IMR-90 (cell line): ENCODE measurements at regions not wholly inside any gene's neighbourhood (a gene's known extent, or its start where the extent isn't known, plus 50 kb on each side); places are given as distances from the start of the nearest gene placed in this dataset.

Source experiments
- ATAC-seq: fragments of 200-7000 bp; cut with Tn5 transposase; 2 replicates; pipeline ENCODE4 v1.9.1; 2020; ENCODE audit warnings: low read depth, mild to moderate bottlenecking, moderate library complexity
- BruUV-seq: library from RNA; stranded (reverse); fragments of 400-500 nt; replicated peaks from 2 replicates; lab custom pipeline; 2021; lab: Mats Ljungman, UMichigan
- CTCF ChIA-PET: fragments of 300-600 bp; formaldehyde crosslinking; extraction: SDS; loops from one replicate; lab custom pipeline; 2021; ENCODE audit warnings: antibody characterized with exemption; lab: Yijun Ruan, JAX
- POLR2A ChIA-PET: fragments of 300-600 bp; sonication (Branson Sonifier 250); formaldehyde crosslinking; loops from one replicate; lab custom pipeline; 2022; ENCODE audit warnings: antibody characterized with exemption; ENCODE audit not compliant: unreplicated experiment; lab: Charles Lee
- DNase-seq: peaks from one replicate; pipeline ENCODE4 v3.0.0; 2013
- H2AFZ ChIP-seq: replicated peaks from 2 replicates; pipeline ENCODE3; 2013; ENCODE audit warnings: low read length, mild to moderate bottlenecking; ENCODE audit not compliant: poor library complexity
- H2AK5ac ChIP-seq: 2 replicates; pipeline ENCODE4 v1.6.1; 2013; ENCODE audit warnings: low read depth, low read length, inconsistent platforms
- H2AK9ac ChIP-seq: replicated peaks from 2 replicates; pipeline ENCODE3; 2013; ENCODE audit warnings: mild to moderate bottlenecking, low read depth, low read length, moderate library complexity; ENCODE audit not compliant: poor library complexity
- H2BK120ac ChIP-seq: 2 replicates; pipeline ENCODE4 v1.6.1; 2013; ENCODE audit warnings: low read depth, low read length, inconsistent platforms
- H2BK15ac ChIP-seq: 3 replicates; pipeline ENCODE4 v1.6.1; 2013; ENCODE audit warnings: low read depth, low read length, inconsistent platforms
- H2BK20ac ChIP-seq: 2 replicates; pipeline ENCODE4 v1.6.1; 2013; ENCODE audit warnings: low read depth, mild to moderate bottlenecking, inconsistent platforms, low read length, moderate library complexity
- H2BK5ac ChIP-seq: 2 replicates; pipeline ENCODE4 v1.6.1; 2013; ENCODE audit warnings: mild to moderate bottlenecking, low read depth, low read length, inconsistent platforms; ENCODE audit not compliant: poor library complexity, severe bottlenecking
- H3K14ac ChIP-seq: replicated peaks from 2 replicates; pipeline ENCODE4 v1.6.1; 2013; ENCODE audit warnings: low read depth, low read length, inconsistent platforms
- H3K18ac ChIP-seq: 2 replicates; pipeline ENCODE4 v1.6.1; 2013; ENCODE audit warnings: low read depth, low read length, control low read depth
- H3K23ac ChIP-seq: 2 replicates; pipeline ENCODE4 v1.6.1; 2013; ENCODE audit warnings: low read depth, low read length, inconsistent platforms
- H3K27ac ChIP-seq: 2 replicates; pipeline ENCODE4 v1.5.1; 2013; ENCODE audit warnings: mild to moderate bottlenecking, control low read depth, low read length; ENCODE audit not compliant: insufficient read depth
- H3K27me3 ChIP-seq: 2 replicates; pipeline ENCODE4 v1.6.1; 2013; ENCODE audit warnings: low read length; ENCODE audit not compliant: control insufficient read depth, insufficient read depth
- H3K36me3 ChIP-seq: 2 replicates; pipeline ENCODE4 v1.6.1; 2013; ENCODE audit warnings: low read length, mixed read lengths; ENCODE audit not compliant: control insufficient read depth, insufficient read depth
- H3K4ac ChIP-seq: 2 replicates; pipeline ENCODE4 v1.6.1; 2013; ENCODE audit warnings: low read depth, low read length, inconsistent platforms
- H3K4me1 ChIP-seq: 2 replicates; pipeline ENCODE4 v1.6.1; 2013; ENCODE audit warnings: low read length, mixed read lengths; ENCODE audit not compliant: control insufficient read depth, insufficient read depth
- H3K4me2 ChIP-seq: 2 replicates; pipeline ENCODE4 v1.6.1; 2013; ENCODE audit warnings: low read depth, mild to moderate bottlenecking, control low read depth, low read length, moderate library complexity
- H3K4me3 ChIP-seq: 2 replicates; pipeline ENCODE4 v1.5.1; 2013; ENCODE audit warnings: low read depth, mild to moderate bottlenecking, control low read depth, low read length, moderate library complexity; ENCODE audit not compliant: insufficient read depth
- H3K56ac ChIP-seq: 2 replicates; pipeline ENCODE4 v1.6.1; 2013; ENCODE audit warnings: low read length, inconsistent platforms; ENCODE audit not compliant: insufficient read depth; ENCODE audit errors: extremely low read depth
- H3K79me1 ChIP-seq, 2 experiments: 2 replicates each; pipeline ENCODE4 v1.6.1; 2013; ENCODE audit warnings: low read length in 2 of 2, inconsistent platforms in 1 of 2, low read depth in 1 of 2
- H3K9ac ChIP-seq: 2 replicates; pipeline ENCODE4 v1.6.1; 2013; ENCODE audit warnings: low read depth, low read length, control low read depth
- H3K9me1 ChIP-seq: 2 replicates; pipeline ENCODE4 v1.6.1; 2013; ENCODE audit warnings: low read length, inconsistent platforms; ENCODE audit not compliant: insufficient read depth
- H3K9me3 ChIP-seq: 2 replicates; pipeline ENCODE4 v1.6.1; 2013; ENCODE audit warnings: low read length; ENCODE audit not compliant: control insufficient read depth, insufficient read depth
- H4K20me1 ChIP-seq: 2 replicates; pipeline ENCODE4 v1.6.1; 2013; ENCODE audit warnings: low read length, inconsistent platforms; ENCODE audit not compliant: insufficient read depth
- H4K5ac ChIP-seq: 2 replicates; pipeline ENCODE4 v1.6.1; 2013; ENCODE audit warnings: mild to moderate bottlenecking, low read depth, low read length, control low read depth
- H4K8ac ChIP-seq, 2 experiments: 2 replicates each; pipeline ENCODE4 v1.6.1; 2013; ENCODE audit warnings: low read depth in 2 of 2, low read length in 2 of 2, control low read depth in 1 of 2, inconsistent platforms in 1 of 2
- H4K91ac ChIP-seq: 2 replicates; pipeline ENCODE4 v1.6.1; 2013; ENCODE audit warnings: low read depth, low read length, inconsistent platforms; ENCODE audit not compliant: insufficient read depth
- BHLHE40 ChIP-seq: fragments of 150-350 bp; IDR thresholded peaks from 2 replicates; pipeline ENCODE4 v1.6.1; 2016; ENCODE audit warnings: mild to moderate bottlenecking, low read depth, low read length
- CEBPB ChIP-seq: IDR thresholded peaks from 2 replicates; pipeline ENCODE4 v1.6.1; 2012; ENCODE audit warnings: low read depth, low read length, improper control_type of control experiment
- CHD1 ChIP-seq: IDR thresholded peaks from 2 replicates; pipeline ENCODE4 v1.6.1; 2012; ENCODE audit warnings: low read depth, low read length, improper control_type of control experiment
- ELK1 ChIP-seq: fragments of 150-350 bp; IDR thresholded peaks from 2 replicates; pipeline ENCODE4 v1.6.1; 2016; ENCODE audit warnings: low read depth, mild to moderate bottlenecking, low read length, moderate library complexity, borderline replicate concordance
- MAFK ChIP-seq: IDR thresholded peaks from 2 replicates; pipeline ENCODE4 v1.6.1; 2012; ENCODE audit warnings: low read depth, low read length, improper control_type of control experiment
- MXI1 ChIP-seq: IDR thresholded peaks from 2 replicates; pipeline ENCODE4 v1.6.1; 2012; ENCODE audit warnings: low read depth, mild to moderate bottlenecking, low read length, moderate library complexity, borderline replicate concordance
- NFE2L2 ChIP-seq: fragments of 150-350 bp; IDR thresholded peaks from 2 replicates; pipeline ENCODE4 v1.6.1; 2016; ENCODE audit warnings: low read depth, mild to moderate bottlenecking, low read length
- POLR2A ChIP-seq: IDR thresholded peaks from 2 replicates; pipeline ENCODE4 v1.6.1; 2012; ENCODE audit warnings: mild to moderate bottlenecking, low read depth, low read length
- RAD21 ChIP-seq: IDR thresholded peaks from 2 replicates; pipeline ENCODE4 v1.6.1; 2012; ENCODE audit warnings: low read length, improper control_type of control experiment
- RCOR1 ChIP-seq: IDR thresholded peaks from 2 replicates; pipeline ENCODE4 v1.6.1; 2012; ENCODE audit warnings: mild to moderate bottlenecking, low read length, improper control_type of control experiment; ENCODE audit not compliant: insufficient replicate concordance
- RFX5 ChIP-seq: IDR thresholded peaks from 2 replicates; pipeline ENCODE4 v1.8.0; 2012; ENCODE audit warnings: low read depth, mild to moderate bottlenecking, low read length, moderate library complexity
- SMC3 ChIP-seq: fragments of 150-350 bp; IDR thresholded peaks from 2 replicates; pipeline ENCODE4 v1.6.1; 2016; ENCODE audit warnings: low read depth, mild to moderate bottlenecking, antibody characterized with exemption, low read length, moderate library complexity
- WGBS, 2 experiments: methylation state at CpG; one replicate each; pipeline versions ENCODE4 v1.1.5 to v1.1.7; 2013; ENCODE audit warnings: missing lambda C conversion rate in 2 of 2; ENCODE audit not compliant: insufficient read length in 1 of 2; ENCODE audit errors: extremely low coverage in 2 of 2; 5-methylcytosine and 5-hydroxymethylcytosine counted together
- dilution Hi-C: fragments of 300-500 bp; cut with HindIII; formaldehyde crosslinking; loops from one replicate; pipeline ENCODE4 v1.14.3; 2018; ENCODE audit warnings: low sequenced_read_pairs; ENCODE audit not compliant: unreplicated experiment
- in situ Hi-C: fragments of 300-500 bp; cut with MboI; formaldehyde crosslinking; loops from 3 replicates; pipeline ENCODE4 v1.14.3; 2019; ENCODE audit warnings: low sequenced_read_pairs, inconsistent platforms, mixed read lengths
- intact Hi-C: fragments of 100-400 bp; cut with micrococcal nuclease; formaldehyde crosslinking; loops from 2 replicates; pipeline ENCODE4 v1.10.0; 2022
- TF ChIP-seq, protein P1 (sequence below): conservative IDR thresholded peaks from 2 replicates; pipeline ENCODE4 v1.5.1; 2012; ENCODE audit warnings: mild to moderate bottlenecking, low read depth, low read length, improper control_type of control experiment
- TF ChIP-seq, protein P2 (sequence below): fragments of 150-350 bp; IDR thresholded peaks from 2 replicates; pipeline ENCODE4 v1.6.1; 2017; ENCODE audit warnings: mild to moderate bottlenecking, antibody characterized with exemption, low read length, low read depth

- Histone ChIP-seq H2BK120ac (no peak overlapping the region), H4K5ac (no peak overlapping the region), H3K4me2 (no peak overlapping the region), H3K4ac (no peak overlapping the region), H3K14ac (no peak overlapping the region), H2BK20ac (no peak overlapping the region), H4K8ac (no peak overlapping the region), H3K9me3 (peaks cover 2% of the 10 kb centered on the region), H2BK5ac (no peak overlapping the region), H3K9ac (no peak overlapping the region), H4K20me1 (no peaks in the 10 kb centered on the region), H3K4me3 (no peak overlapping the region), H2AK5ac (no peak overlapping the region), H3K4me1 (peaks cover 1% of the 10 kb centered on the region; the same call in 1 of the 2 replicates), H3K23ac (no peak overlapping the region), H2AFZ (no peak overlapping the region), H3K9me1 (no peaks in the 10 kb centered on the region), H4K91ac (no peak overlapping the region), H3K27me3 (no peaks in the 10 kb centered on the region; the same call in 1 of the 2 replicates), H3K56ac (no peak overlapping the region), H3K18ac (no peak overlapping the region), H2BK15ac (no peak overlapping the region), H3K79me1 (no peaks in the 10 kb centered on the region), H3K27ac (no peak overlapping the region), H2AK9ac (no peak overlapping the region), H3K36me3 (no peaks in the 10 kb centered on the region)
- dilution Hi-C loops (no loop called here), intact Hi-C loops (no loop called here), in situ Hi-C loops (no loop called here)
- ChIA-PET CTCF (no interaction called here), POLR2A (no interaction called here)
- no TSS peak for BruUV-seq
- ATAC-seq (no peak), DNase-seq (no peak)
- no peak for TF ChIP-seq NFE2L2
- TF ChIP-seq, protein P1, sequence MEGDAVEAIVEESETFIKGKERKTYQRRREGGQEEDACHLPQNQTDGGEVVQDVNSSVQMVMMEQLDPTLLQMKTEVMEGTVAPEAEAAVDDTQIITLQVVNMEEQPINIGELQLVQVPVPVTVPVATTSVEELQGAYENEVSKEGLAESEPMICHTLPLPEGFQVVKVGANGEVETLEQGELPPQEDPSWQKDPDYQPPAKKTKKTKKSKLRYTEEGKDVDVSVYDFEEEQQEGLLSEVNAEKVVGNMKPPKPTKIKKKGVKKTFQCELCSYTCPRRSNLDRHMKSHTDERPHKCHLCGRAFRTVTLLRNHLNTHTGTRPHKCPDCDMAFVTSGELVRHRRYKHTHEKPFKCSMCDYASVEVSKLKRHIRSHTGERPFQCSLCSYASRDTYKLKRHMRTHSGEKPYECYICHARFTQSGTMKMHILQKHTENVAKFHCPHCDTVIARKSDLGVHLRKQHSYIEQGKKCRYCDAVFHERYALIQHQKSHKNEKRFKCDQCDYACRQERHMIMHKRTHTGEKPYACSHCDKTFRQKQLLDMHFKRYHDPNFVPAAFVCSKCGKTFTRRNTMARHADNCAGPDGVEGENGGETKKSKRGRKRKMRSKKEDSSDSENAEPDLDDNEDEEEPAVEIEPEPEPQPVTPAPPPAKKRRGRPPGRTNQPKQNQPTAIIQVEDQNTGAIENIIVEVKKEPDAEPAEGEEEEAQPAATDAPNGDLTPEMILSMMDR, result no peak
- TF ChIP-seq RCOR1, result no peak
- no peak for TF ChIP-seq SMC3
- no peak for TF ChIP-seq RAD21
- no peak for TF ChIP-seq BHLHE40
- no peak for TF ChIP-seq ELK1
- TF ChIP-seq CHD1, result no peak
- TF ChIP-seq RFX5, result no peak
- TF ChIP-seq POLR2A, result no peak
- TF ChIP-seq CEBPB, result no peak
- TF ChIP-seq, protein P2, sequence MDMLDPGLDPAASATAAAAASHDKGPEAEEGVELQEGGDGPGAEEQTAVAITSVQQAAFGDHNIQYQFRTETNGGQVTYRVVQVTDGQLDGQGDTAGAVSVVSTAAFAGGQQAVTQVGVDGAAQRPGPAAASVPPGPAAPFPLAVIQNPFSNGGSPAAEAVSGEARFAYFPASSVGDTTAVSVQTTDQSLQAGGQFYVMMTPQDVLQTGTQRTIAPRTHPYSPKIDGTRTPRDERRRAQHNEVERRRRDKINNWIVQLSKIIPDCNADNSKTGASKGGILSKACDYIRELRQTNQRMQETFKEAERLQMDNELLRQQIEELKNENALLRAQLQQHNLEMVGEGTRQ, result no peak
- TF ChIP-seq MXI1, result no peak
- TF ChIP-seq MAFK, result no peak
- no CpG with 5 or more reads among the region's 5 CpGs for WGBS, 2 experiments
These were observed 102.0 kb upstream of the PWP1 start for GRCh38 chr12:107583551-107583950.
